ENCODE measurements at regions not wholly inside any gene's neighbourhood (a gene's known extent, or its start where the extent isn't known, plus 50 kb on each side); places are given as distances from the start of the nearest gene placed in this dataset.

DNA sequence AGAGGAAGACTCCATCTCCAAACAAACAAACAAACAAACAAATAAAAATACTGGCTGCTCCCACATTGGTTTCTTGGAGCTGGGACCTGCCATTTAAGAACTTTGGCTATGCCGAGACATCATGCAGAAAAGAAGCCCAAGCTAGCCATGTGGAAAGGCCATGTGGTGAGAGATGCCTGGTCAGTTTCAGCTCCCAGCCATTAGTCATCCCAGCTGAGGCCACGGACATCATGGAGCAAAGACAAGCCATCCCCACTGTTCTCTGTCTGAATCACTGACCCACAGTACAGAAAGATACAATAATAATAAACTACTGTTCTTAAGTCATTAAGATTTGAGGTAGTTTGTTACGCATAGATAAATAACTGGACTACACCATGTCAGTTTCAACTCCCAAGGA is 70.0 kb upstream of the PCBD1 start:
- Histone ChIP-seq H3K36me3 (ENCODE audit: low read depth) (no peaks in the 10 kb centered on the region), H3K9me2 (ENCODE audit: insufficient read depth) (no peaks in the 10 kb centered on the region), H3K9me3 (ENCODE audit: insufficient read depth, low read depth) (no peaks in the 10 kb centered on the region), H2AFZ (no peak overlapping the region), H3F3A (ENCODE audit: insufficient read depth, low read depth) (peaks cover 6% of the 10 kb centered on the region; the same call in 1 of the 2 replicates), H3K4me1 (replicated peaks; ENCODE audit: insufficient read depth) (no peaks in the 10 kb centered on the region), H3K4me3 (no peak overlapping the region), H3K4me2 (no peak overlapping the region), H3K27me3 (ENCODE audit: insufficient read depth, low read depth) (peaks cover 89% of the 10 kb centered on the region), H4K20me1 (ENCODE audit: insufficient read depth) (no peaks in the 10 kb centered on the region), H3K79me2 (ENCODE audit: low read depth) (no peaks in the 10 kb centered on the region), H3K27ac (no peak overlapping the region)
- TF ChIP-seq, protein P1, sequence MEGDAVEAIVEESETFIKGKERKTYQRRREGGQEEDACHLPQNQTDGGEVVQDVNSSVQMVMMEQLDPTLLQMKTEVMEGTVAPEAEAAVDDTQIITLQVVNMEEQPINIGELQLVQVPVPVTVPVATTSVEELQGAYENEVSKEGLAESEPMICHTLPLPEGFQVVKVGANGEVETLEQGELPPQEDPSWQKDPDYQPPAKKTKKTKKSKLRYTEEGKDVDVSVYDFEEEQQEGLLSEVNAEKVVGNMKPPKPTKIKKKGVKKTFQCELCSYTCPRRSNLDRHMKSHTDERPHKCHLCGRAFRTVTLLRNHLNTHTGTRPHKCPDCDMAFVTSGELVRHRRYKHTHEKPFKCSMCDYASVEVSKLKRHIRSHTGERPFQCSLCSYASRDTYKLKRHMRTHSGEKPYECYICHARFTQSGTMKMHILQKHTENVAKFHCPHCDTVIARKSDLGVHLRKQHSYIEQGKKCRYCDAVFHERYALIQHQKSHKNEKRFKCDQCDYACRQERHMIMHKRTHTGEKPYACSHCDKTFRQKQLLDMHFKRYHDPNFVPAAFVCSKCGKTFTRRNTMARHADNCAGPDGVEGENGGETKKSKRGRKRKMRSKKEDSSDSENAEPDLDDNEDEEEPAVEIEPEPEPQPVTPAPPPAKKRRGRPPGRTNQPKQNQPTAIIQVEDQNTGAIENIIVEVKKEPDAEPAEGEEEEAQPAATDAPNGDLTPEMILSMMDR (conservative IDR thresholded peaks at IDR 0.05) = no peak
- no peak for TF ChIP-seq EZH2 (IDR thresholded peaks at IDR 0.05; ENCODE audit: low read depth)
- ChIA-PET CTCF (no interaction called here), POLR2A (ENCODE audit: unreplicated experiment) (no interaction called here)
- intact Hi-C loops (cut with micrococcal nuclease; ENCODE audit: unreplicated experiment) = no loop called here
- BruUV-seq (replicated peaks) = no TSS peak
- no peak for DNase-seq

DNA sequence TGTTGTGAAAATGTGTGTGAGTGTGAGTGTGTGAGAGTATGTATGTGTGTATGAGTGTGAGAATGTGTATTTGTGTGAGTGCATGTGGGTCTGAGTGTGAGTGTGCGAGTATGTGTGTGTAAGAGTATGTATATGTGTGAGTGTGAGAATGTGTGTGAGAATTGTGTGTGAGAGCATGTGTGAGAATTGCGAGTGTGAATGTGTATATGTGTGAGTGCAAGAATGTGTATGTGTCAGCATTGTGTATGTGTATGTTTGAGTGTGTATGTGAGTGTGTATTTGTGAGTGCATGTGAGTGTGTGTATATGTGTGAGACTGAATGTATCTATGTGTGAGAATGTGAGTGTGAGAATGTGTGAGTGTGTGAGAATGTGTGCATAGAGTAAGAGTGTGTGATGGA is 72.0 kb upstream of the PCBD1 start:
- H3K36me3 ChIP-seq (ENCODE audit: low read depth) = no peaks in the 10 kb centered on the region
- POLR2A ChIA-PET (ENCODE audit: unreplicated experiment) = no interaction called here
- H3K9me2 ChIP-seq (ENCODE audit: insufficient read depth) = no peaks in the 10 kb centered on the region
- BruUV-seq (replicated peaks) = no TSS peak
- H3K27ac ChIP-seq = no peak overlapping the region
- H3F3A ChIP-seq (ENCODE audit: insufficient read depth, low read depth) = peaks cover 6% of the 10 kb centered on the region; the same call in 1 of the 2 replicates
- CTCF ChIA-PET = no interaction called here
- TF ChIP-seq EZH2 (IDR thresholded peaks at IDR 0.05; ENCODE audit: low read depth) = no peak
- TF ChIP-seq, protein P1 (conservative IDR thresholded peaks at IDR 0.05) = no peak
- no peak overlapping the region for H3K4me2 ChIP-seq
- no peaks in the 10 kb centered on the region for H4K20me1 ChIP-seq (ENCODE audit: insufficient read depth)
- H3K4me1 ChIP-seq (replicated peaks; ENCODE audit: insufficient read depth) = no peaks in the 10 kb centered on the region
- no peaks in the 10 kb centered on the region for H3K79me2 ChIP-seq (ENCODE audit: low read depth)
- H3K27me3 ChIP-seq (ENCODE audit: insufficient read depth, low read depth) = peaks cover 89% of the 10 kb centered on the region
- intact Hi-C loops (cut with micrococcal nuclease; ENCODE audit: unreplicated experiment) = no loop called here
- no peak overlapping the region for H2AFZ ChIP-seq
- DNase-seq = no peak
- no peak overlapping the region for H3K4me3 ChIP-seq
- no peaks in the 10 kb centered on the region for H3K9me3 ChIP-seq (ENCODE audit: insufficient read depth, low read depth)

DNA sequence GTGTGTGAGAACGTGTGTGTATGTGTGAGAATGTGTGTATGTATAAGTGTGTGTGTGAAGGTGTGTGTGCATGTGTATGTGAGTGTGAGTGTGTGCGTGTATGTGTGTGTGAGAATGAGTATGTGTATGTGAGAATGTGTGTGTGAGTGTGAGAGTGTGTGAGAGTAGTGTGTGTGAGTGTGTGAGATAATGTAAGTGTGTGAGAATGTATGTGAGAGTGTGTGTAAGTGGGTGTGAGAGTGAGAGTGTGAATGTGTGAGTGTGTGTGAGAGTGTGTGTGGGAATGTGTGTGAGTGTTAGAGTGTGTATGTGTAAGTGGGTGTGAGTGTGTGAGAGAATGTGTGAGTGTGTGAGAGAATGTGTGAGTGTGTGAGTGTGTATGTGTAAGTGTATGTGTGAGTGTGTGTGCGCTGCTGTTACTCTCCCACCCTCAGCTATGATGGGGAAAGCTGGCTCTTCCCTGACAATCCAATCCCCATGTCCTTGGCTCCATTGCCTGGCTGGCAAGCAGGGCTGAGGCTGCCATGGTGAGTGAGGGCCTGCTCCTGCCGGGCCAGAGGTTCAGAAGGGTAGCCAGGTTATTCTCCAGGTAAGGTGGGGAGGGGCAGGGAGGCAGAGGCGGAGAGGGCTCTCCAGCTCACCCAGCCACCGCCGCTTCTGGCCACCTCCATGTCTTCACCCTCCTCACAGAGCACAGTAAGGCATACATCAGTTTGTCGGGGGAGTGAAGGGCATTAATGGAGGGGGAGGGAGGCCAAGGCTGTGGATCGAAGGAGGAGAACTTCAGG is 72.6 kb upstream of the PCBD1 start:
- H3K4me2 ChIP-seq = no peak overlapping the region
- no peak overlapping the region for H3K4me3 ChIP-seq
- peaks cover 6% of the 10 kb centered on the region; the same call in 1 of the 2 replicates for H3F3A ChIP-seq (ENCODE audit: insufficient read depth, low read depth)
- no peak for TF ChIP-seq EZH2 (IDR thresholded peaks at IDR 0.05; ENCODE audit: low read depth)
- TF ChIP-seq, protein P1 (conservative IDR thresholded peaks at IDR 0.05) = no peak
- intact Hi-C loops (cut with micrococcal nuclease; ENCODE audit: unreplicated experiment) = no loop called here
- no peaks in the 10 kb centered on the region for H3K4me1 ChIP-seq (replicated peaks; ENCODE audit: insufficient read depth)
- BruUV-seq (replicated peaks) = no TSS peak
- no peak for DNase-seq
- no peaks in the 10 kb centered on the region for H3K9me3 ChIP-seq (ENCODE audit: insufficient read depth, low read depth)
- H2AFZ ChIP-seq = no peak overlapping the region
- H3K27ac ChIP-seq = no peak overlapping the region
- H3K36me3 ChIP-seq (ENCODE audit: low read depth) = no peaks in the 10 kb centered on the region
- peaks cover 89% of the 10 kb centered on the region for H3K27me3 ChIP-seq (ENCODE audit: insufficient read depth, low read depth)
- no peaks in the 10 kb centered on the region for H3K9me2 ChIP-seq (ENCODE audit: insufficient read depth)
- no peaks in the 10 kb centered on the region for H3K79me2 ChIP-seq (ENCODE audit: low read depth)
- H4K20me1 ChIP-seq (ENCODE audit: insufficient read depth) = no peaks in the 10 kb centered on the region
- CTCF ChIA-PET = no interaction called here
- POLR2A ChIA-PET (ENCODE audit: unreplicated experiment) = no interaction called here
